Activated CD4-positive, alpha-beta T cell treated with anti-CD3 and anti-CD28 coated beads for 1 hour (primary cell): ENCODE measurements at regions not wholly inside any gene's neighbourhood (a gene's known extent, or its start where the extent isn't known, plus 50 kb on each side); places are given as distances from the start of the nearest gene placed in this dataset.

ENCODE experiments used
- DNase-seq: peaks from one replicate; pipeline ENCODE4 v3.0.0-alpha.2; 2020

DNA sequence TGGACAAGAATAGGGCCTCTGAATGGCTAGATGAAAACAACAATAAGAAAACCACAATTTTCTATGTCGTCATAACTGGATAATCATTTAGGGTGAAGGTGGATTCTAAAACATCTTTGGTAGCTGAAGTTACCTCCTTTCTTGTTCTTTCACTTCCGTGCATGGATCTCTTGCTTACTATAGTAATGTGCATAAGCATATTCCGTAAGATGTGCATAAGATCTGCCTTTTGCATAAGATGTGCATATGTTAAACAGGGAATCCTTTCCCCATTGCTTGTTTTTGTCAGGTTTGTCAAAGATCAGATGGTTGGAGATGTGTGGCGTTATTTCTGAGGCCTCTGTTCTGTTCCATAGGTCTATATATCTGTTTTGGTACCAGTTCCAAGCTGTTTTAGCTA, 353.6 kb downstream of the MTX2 start:
- no peak for DNase-seq

- DNase-seq: no peak
Measured at GRCh38 chr2:176626796-176627195, 357.6 kb downstream of the MTX2 start.

DNA sequence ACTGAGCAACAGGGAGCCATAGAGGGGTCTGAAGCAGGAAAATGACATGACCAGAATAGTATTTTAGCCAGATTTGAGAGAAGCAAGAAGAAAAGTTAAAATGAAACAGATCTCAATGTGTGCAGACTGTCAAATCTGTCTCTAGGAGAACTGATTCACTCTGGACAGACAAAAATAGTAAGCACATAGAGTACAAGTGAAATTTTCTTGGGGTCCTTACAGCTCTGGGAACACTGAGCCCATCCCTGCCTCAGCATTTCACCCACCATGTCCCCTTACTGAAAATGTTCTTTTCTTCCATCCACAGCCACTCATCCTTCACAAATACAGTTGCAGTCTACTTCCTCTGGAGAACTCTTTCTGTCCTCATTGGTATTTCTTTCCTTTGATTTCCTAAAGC, 359.2 kb downstream of the MTX2 start:
- no peak for DNase-seq

DNA sequence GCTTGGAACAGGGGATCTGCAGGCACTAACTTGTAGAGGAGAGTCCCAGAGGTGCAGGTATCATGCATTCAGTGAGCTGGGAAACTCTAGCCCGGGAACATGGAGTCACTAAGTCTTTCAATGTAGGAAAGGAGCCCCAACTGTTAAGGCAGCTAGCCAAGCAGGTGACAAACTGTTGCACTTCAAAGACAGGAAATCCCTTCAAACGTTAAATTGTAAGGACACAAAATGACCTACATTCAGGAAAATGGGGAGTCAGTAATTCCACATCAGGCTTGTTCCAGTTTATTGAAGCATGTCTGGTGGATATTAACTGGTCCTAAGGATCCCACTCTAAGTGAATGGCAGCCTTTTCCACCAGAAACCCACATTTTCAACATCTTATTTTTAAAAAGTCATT, 364.5 kb downstream of the MTX2 start:
- no peak for DNase-seq

- DNase-seq: no peak
Measured at GRCh38 chr2:176636401-176636800, 367.2 kb downstream of the MTX2 start.

GRCh38 chr2:176637142-176637485, 367.9 kb downstream of the MTX2 start:
- DNase-seq: no peak

DNA sequence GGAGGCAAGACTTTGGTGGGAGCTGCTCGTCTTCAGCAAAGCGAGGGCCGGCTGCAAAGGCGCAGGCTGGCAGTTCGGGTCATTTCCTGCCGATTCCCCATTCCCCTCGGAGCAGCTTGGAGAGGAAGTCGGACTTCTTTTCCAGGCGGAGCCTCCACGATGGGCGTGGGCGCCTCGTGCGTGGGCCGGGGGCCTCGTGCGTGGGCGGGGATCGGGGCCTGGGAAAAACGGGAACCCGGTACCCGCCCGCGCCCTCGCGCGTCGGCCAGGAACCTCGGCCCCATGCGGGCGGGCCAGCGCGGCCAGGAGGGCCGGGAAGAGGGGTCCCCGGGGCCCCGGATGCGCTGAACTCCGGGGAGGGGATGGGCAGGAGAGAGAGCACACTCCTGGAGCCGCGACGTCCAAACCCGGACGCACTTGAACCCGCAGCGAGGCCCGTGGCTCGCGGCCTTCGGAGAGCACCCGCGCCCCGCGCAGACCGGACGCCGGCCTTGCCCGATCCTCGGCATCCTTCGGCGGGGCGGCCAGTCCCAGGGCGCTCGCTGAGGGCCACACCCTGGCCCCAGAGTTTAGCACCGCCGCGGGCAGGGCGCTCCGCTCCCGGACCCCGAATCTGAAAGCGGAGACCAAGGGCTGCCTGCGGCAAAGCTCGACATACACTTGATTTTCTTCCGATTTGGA, 368.4 kb downstream of the MTX2 start:
- no peak for DNase-seq

DNA sequence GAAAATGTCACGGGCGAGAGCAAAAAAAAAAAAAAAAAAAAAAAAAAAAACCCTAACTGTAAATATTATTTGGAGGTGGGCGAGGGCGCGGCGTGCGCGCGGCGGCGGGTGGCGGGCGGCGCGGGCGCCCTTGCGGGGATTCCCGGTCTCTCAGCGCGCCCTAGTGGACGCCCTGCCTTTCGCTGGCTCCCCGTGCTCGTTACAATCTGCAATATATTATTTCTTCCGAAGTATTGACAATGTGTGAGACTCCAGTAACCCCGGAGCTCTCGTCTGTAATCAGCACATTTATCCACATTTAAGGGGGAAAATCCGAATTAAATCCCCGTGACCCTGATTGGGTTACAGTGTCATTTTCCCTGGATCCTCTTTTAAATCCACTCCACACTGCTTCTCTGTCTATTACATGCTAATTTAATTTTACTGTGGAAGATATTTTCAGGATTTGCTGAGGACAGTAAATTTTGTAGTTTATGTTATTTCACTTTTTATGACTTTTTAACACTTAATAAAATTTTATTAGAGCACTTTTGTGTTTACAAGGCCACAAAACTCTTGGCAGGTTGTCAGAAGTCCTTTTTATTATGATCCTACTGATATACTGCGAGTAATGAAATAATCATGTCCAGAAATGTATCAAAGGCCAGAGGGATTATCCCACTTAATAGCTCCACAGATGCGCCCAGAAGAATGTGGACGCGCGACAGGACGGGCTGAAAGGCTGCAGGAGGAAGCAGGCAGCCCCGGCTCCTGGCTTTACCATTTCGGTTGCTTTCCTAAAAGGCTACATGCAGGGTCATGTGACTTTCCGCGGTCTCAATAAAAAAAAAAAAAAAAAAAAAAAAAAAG, 369.1 kb downstream of the MTX2 start:
- DNase-seq: peak; percentile 17

DNA sequence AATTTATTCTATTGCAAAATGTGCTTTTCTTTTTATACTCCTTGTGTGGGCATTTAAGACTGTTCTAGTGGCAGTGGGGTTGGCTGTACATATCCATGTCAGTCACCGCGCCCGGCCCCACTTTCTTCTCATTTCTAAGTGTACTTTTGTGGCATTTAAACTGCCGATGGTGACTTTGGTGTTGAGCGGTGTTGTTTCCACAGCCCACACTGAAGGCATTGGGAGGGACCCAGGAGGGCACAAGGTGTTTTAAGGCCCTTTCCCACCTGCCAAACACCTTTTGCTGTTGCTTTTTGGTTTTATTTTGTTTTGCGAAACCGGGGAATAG, 369.7 kb downstream of the MTX2 start:
- DNase-seq: no peak

DNA sequence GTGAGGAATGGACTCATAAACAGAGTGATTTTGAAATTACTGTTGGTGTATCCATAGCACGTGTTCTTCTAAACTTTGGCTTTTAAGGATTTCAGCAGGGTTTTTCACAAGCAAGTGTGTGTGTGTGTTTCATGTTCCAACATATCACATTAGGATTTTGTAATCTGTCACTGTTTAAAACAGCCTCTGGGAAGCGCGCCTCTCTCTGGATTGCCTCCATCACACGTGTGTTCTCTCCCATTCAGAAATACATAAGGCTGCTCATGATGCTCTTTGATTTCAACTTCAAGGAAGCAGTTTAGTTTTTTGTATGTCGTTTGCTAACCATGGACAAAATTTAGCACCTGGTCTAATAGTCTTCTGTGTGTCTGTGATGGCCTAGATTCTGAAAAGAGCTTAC, 370.4 kb downstream of the MTX2 start:
- no peak for DNase-seq

GRCh38 chr2:176641436-176641835, 372.2 kb downstream of the MTX2 start:
- DNase-seq: no peak

DNA sequence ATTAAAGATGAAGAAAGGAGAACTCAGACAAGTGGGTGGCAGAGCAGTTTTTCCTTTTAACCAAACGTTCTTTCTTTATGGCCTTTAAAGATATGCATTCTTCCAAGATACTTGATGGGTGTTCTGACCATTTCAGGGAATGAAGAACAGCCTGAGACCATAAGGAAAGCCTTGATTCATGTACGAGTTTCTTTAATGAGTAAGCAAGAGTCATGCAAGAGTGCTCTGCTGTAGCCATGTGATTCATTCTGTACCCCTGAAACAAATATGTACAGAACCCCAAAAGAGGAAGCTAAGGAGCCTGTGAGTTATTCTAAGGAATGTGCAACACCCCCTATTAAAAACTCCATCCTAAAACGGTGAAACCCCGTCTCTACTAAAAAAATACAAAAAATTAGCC, 372.8 kb downstream of the MTX2 start:
- no peak for DNase-seq

GRCh38 chr2:176643646-176644045, 374.4 kb downstream of the MTX2 start:
- DNase-seq: no peak

DNA sequence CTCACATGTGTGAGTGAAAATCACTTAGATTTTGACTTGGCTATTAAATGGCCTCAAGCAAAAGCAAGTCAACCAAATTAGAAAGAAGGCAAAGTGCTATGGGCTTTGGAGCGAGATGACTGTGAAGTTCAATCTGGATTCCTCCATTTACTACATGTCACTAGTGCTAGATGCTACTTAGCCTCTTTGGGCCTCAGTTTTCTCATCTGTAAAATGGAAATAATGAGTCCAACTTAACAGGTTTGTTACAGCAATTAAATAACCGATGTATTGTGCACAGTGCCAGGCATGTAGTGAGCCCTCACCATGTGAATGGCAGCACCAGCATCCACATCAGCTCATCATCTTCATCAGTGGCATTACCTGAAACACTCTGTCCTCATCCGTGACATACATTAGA, 376.3 kb downstream of the MTX2 start:
- no peak for DNase-seq

DNA sequence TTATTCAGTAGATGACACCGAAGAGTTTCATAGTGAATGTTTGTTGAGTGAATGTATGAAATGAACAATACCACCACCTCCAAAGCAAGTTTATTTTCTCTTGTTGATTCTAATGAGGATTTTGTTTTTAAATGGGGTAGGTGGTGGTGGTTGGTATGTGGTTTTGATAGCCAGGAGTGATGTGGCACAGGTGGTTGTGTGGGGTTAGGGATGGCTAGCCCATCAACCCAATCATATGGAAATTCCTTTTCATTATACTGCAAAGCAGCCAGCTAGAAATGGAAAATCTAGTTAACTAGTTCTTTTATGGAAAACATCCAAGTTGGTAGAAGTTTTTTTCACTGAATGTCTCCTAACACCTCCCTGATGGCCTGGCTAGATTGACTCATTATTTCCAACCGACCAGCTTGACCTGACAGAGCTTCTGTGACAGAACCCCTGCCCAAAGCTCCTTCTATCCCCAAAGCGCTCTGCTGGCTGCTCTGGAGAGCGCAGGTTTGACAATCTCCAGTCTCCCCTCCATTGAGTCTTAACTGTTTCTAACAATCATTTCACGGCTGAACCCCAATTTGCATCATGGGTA, 376.9 kb downstream of the MTX2 start:
- DNase-seq: no peak

- no peak for DNase-seq
Measured at GRCh38 chr2:176647325-176648165, 378.3 kb downstream of the MTX2 start.

DNA sequence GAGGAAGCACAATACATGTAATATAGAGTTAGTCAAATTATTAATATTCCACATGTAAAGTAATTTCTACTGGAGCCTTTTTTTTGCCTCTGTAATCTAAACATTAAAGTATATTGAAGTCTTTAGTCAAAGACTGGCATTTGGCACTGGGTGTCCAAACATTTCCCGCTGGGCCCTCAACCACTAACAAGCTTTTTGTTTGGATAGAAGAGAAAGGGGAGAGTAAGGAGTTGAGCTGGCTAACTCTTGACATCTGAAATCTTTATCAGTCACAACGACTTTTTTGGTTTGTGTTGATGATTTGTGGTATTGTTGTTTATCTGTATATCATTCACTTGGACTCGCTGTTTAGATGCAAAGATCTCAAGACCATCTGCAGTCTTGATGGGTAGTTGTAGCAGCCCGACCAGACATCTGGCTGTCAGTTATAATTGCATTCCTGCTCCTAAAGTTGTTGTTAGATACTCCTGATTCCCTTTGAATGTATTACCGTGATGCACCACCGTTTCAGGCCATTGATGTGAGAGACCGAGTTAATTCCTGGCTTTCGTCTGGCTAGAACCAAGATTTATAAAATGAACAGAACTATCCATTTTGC, 379.6 kb downstream of the MTX2 start:
- DNase-seq: no peak

DNA sequence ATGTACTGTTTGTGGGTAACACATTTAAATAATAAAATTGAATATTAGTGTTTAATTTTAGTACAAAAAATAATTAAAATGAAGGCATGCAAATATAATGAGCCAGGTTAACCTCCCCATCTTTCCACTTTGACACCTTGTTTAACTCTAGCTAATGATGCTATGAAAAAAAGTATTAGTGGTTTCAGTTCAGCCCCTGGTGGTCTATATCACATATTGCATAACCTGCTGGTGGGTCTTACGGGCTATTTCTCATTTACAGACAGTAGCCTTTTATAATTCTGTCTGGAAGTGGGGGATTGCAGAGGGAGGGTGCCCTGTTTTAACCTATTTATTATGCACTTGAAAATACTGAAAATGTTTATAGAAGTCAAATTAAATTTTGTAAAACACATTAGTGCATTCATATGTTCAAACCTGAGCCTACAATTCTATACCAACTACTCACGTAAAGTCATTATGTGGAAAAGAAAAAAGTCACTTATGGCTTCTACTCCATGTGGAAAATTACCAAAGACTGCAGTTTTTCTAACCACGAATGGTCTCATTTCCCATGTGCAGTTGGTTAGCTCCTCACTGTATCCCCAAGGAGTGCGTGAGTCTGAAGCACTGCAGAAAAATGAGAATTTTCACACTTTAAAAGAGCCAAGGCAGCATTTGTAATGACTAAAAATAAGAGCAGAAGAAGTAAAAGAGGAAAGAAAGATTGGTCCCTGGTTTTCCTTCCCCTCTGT, 381.0 kb downstream of the MTX2 start:
- no peak for DNase-seq

GRCh38 chr2:176650838-176651555, 381.8 kb downstream of the MTX2 start:
- no peak for DNase-seq

DNA sequence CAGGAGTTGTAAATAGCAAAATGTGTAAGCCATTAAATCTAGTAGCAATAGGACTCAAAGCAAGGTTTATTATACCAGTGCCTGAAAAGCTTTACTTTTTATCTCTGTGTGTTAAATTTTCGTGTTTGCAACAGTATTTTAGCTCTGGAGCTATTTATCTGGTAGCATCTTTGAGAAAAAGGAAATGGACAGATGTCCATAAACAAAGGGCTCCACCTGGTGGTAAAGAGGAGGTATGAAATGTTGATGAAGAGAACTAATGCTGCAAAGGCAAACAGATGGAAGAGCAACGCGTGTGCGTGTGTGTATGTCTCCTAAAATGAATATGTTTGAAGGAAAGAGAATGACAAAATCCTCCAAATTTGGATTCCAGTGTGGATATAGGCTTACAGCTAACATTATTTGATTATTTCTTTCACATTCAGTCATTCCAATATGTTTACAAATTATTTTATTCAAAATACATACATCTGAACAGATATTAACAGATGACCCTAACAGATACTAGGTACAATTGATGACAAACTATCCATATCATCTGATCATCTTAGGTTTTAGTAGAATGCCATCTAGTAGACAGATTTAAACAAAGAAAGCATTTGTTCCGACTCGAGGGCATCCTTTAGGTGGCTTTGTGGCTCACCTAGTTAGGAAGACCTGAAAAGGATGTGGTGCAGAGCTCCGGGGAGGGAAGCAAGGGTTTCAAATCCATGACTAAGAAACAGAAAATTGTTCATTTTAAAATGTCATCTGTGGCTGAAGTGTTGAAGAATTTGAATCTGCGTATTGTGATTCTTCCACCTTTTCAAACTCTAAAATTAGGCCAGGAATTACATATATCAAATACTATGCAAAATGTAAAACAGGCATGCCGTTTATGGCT, 383.3 kb downstream of the MTX2 start:
- DNase-seq: no peak
